ENCODE measurements at regions not wholly inside any gene's neighbourhood (a gene's known extent, or its start where the extent isn't known, plus 50 kb on each side); places are given as distances from the start of the nearest gene placed in this dataset.
"Not testable (repeated sequence)": the region's sequence is repeated elsewhere in the genome, so short reads cannot be mapped to it uniquely, and the experiment has no call there.

GRCh38 chr10:125243532-125244253 lies 83.3 kb upstream of the CTBP2 start:
- H3K27ac ChIP-seq (ENCODE audit: low read depth, low read length), result no peak overlapping the region
- no peak overlapping the region for H2BK5ac ChIP-seq (ENCODE audit: low read length)
- no peak overlapping the region for H2AK5ac ChIP-seq (ENCODE audit: low read length)
- H3K36me3 ChIP-seq (ENCODE audit: control insufficient read depth, insufficient read depth, low read length), result no peaks in the 10 kb centered on the region
- no peak overlapping the region for H4K8ac ChIP-seq (ENCODE audit: low read depth, low read length)
- no peak overlapping the region for H3K4me2 ChIP-seq (ENCODE audit: low read length)
- no CpG with 5 or more reads among the region's 3 CpGs for WGBS (ENCODE audit: extremely low coverage, insufficient coverage, low lambda C conversion rate)
- H3K79me1 ChIP-seq (ENCODE audit: low read length), result no peaks in the 10 kb centered on the region
- no peak overlapping the region for H3K4me3 ChIP-seq (ENCODE audit: low read length)
- H3K56ac ChIP-seq (ENCODE audit: low read length), result no peak overlapping the region
- no peaks in the 10 kb centered on the region for H3K79me2 ChIP-seq (ENCODE audit: control insufficient read depth, insufficient read depth, low read length)
- no peak overlapping the region for H2BK15ac ChIP-seq (replicated peaks; ENCODE audit: low read depth)
- DNase-seq, result no peak
- no peak overlapping the region for H3K18ac ChIP-seq (ENCODE audit: low read length)
- no peak overlapping the region for H3K9ac ChIP-seq (ENCODE audit: low read length)
- no peaks in the 10 kb centered on the region for H3K27me3 ChIP-seq (ENCODE audit: insufficient read depth, low read length, poor library complexity)
- no peak overlapping the region for H4K5ac ChIP-seq (ENCODE audit: low read length)
- no peak overlapping the region for H3K23ac ChIP-seq (ENCODE audit: low read length)
- H3K4ac ChIP-seq (ENCODE audit: low read depth, low read length), result no peak overlapping the region
- no peak overlapping the region for H2BK120ac ChIP-seq (ENCODE audit: low read depth, low read length)
- no peaks in the 10 kb centered on the region for H3K4me1 ChIP-seq (ENCODE audit: control insufficient read depth, low read depth, low read length)

- no peaks in the 10 kb centered on the region for H3K79me1 ChIP-seq (ENCODE audit: low read length)
- H2BK5ac ChIP-seq (ENCODE audit: low read length), result no peak overlapping the region
- H3K4me2 ChIP-seq (ENCODE audit: low read length), result no peak overlapping the region
- no peak overlapping the region for H4K5ac ChIP-seq (ENCODE audit: low read length)
- no peak overlapping the region for H3K27ac ChIP-seq (ENCODE audit: low read depth, low read length)
- H2AK5ac ChIP-seq (ENCODE audit: low read length), result no peak overlapping the region
- H3K4me3 ChIP-seq (ENCODE audit: low read length), result no peak overlapping the region
- no peak overlapping the region for H2BK15ac ChIP-seq (replicated peaks; ENCODE audit: low read depth)
- no peak overlapping the region for H3K18ac ChIP-seq (ENCODE audit: low read length)
- no peak overlapping the region for H3K4ac ChIP-seq (ENCODE audit: low read depth, low read length)
- WGBS (ENCODE audit: extremely low coverage, insufficient coverage, low lambda C conversion rate), result no CpG with 5 or more reads among the region's 1 CpG
- H3K79me2 ChIP-seq (ENCODE audit: control insufficient read depth, insufficient read depth, low read length), result no peaks in the 10 kb centered on the region
- H3K23ac ChIP-seq (ENCODE audit: low read length), result no peak overlapping the region
- no peak overlapping the region for H4K8ac ChIP-seq (ENCODE audit: low read depth, low read length)
- no peak overlapping the region for H3K56ac ChIP-seq (ENCODE audit: low read length)
- H3K4me1 ChIP-seq (ENCODE audit: control insufficient read depth, low read depth, low read length), result no peaks in the 10 kb centered on the region
- H3K9ac ChIP-seq (ENCODE audit: low read length), result no peak overlapping the region
- no peaks in the 10 kb centered on the region for H3K27me3 ChIP-seq (ENCODE audit: insufficient read depth, low read length, poor library complexity)
- H2BK120ac ChIP-seq (ENCODE audit: low read depth, low read length), result no peak overlapping the region
- peak; percentile 30 for DNase-seq
- no peaks in the 10 kb centered on the region for H3K36me3 ChIP-seq (ENCODE audit: control insufficient read depth, insufficient read depth, low read length)
These were observed 78.3 kb upstream of the CTBP2 start for GRCh38 chr10:125238682-125239081.

GRCh38 chr10:125236091-125236490 lies 75.7 kb upstream of the CTBP2 start:
- H3K18ac ChIP-seq (ENCODE audit: low read length), result no peak overlapping the region
- no peak overlapping the region for H3K23ac ChIP-seq (ENCODE audit: low read length)
- no peaks in the 10 kb centered on the region for H3K79me1 ChIP-seq (ENCODE audit: low read length)
- H2BK5ac ChIP-seq (ENCODE audit: low read length), result no peak overlapping the region
- H3K4me3 ChIP-seq (ENCODE audit: low read length), result no peak overlapping the region
- no peaks in the 10 kb centered on the region for H3K36me3 ChIP-seq (ENCODE audit: control insufficient read depth, insufficient read depth, low read length)
- H3K4me1 ChIP-seq (ENCODE audit: control insufficient read depth, low read depth, low read length), result peaks cover 3% of the 10 kb centered on the region
- no peak overlapping the region for H3K4me2 ChIP-seq (ENCODE audit: low read length)
- no peak overlapping the region for H3K56ac ChIP-seq (ENCODE audit: low read length)
- H3K27me3 ChIP-seq (ENCODE audit: insufficient read depth, low read length, poor library complexity), result no peaks in the 10 kb centered on the region
- no peak overlapping the region for H2AK5ac ChIP-seq (ENCODE audit: low read length)
- H3K27ac ChIP-seq (ENCODE audit: low read depth, low read length), result no peak overlapping the region
- no peak overlapping the region for H3K4ac ChIP-seq (ENCODE audit: low read depth, low read length)
- H3K79me2 ChIP-seq (ENCODE audit: control insufficient read depth, insufficient read depth, low read length), result no peaks in the 10 kb centered on the region
- no peak overlapping the region for H4K5ac ChIP-seq (ENCODE audit: low read length)
- H3K9ac ChIP-seq (ENCODE audit: low read length), result no peak overlapping the region
- no CpG with 5 or more reads among the region's 1 CpG for WGBS (ENCODE audit: extremely low coverage, insufficient coverage, low lambda C conversion rate)
- no peak overlapping the region for H2BK120ac ChIP-seq (ENCODE audit: low read depth, low read length)
- DNase-seq, result no peak
- no peak overlapping the region for H4K8ac ChIP-seq (ENCODE audit: low read depth, low read length)
- no peak overlapping the region for H2BK15ac ChIP-seq (replicated peaks; ENCODE audit: low read depth)

DNA sequence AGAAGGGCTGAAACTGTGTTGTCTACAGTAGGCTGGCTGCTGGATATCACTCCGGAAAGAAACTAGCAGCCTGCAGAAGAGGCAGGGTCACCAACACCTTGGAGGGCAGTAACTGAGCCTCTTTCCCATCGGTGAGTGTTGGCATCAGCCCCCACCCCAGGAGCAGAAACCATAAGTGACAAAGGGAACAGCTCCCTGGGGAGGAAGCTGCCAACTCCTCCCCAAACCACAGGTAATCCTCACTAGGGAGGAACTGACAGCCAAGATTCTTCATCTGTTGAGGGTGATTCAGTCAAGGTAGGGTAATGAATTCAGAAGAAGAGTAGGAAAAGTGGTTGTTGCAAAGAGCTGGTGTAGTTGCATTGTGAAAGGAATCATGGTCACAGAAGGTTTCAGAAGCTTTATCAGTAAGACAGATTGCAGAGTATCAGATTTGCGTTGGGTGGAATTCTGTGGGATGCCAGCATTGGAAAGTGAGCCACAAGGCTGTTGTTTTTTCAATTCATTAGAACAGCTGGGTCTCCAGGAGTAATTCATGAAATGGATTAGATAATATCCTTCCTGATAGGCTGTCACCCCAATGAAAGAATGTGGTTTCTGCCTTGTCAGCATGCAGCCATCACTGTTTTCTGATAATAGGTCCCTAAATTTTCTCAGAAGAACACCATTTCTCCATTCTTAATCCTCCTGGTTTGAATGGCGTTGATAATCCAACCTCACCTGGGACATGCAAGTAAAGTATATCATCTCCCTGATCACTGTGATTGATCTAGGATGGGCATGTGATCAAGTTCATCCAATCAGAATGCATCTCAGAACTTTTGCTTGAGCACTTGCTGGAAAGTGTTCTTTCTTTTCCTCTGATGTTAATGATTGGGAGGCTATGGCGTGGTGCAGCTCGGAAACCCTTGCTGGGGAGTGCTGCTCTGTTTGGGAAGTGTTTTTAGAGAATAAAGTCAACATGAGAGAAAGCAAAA lies 75.0 kb upstream of the CTBP2 start:
- no peaks in the 10 kb centered on the region for H3K79me2 ChIP-seq (ENCODE audit: control insufficient read depth, insufficient read depth, low read length)
- no peak overlapping the region for H3K18ac ChIP-seq (ENCODE audit: low read length)
- no peaks in the 10 kb centered on the region for H3K36me3 ChIP-seq (ENCODE audit: control insufficient read depth, insufficient read depth, low read length)
- H3K4me1 ChIP-seq (ENCODE audit: control insufficient read depth, low read depth, low read length), result peaks cover 3% of the 10 kb centered on the region
- no peaks in the 10 kb centered on the region for H3K27me3 ChIP-seq (ENCODE audit: insufficient read depth, low read length, poor library complexity)
- H3K27ac ChIP-seq (ENCODE audit: low read depth, low read length), result no peak overlapping the region
- no peak overlapping the region for H4K5ac ChIP-seq (ENCODE audit: low read length)
- WGBS (ENCODE audit: extremely low coverage, insufficient coverage, low lambda C conversion rate), result no CpG with 5 or more reads among the region's 6 CpGs
- H3K9ac ChIP-seq (ENCODE audit: low read length), result no peak overlapping the region
- H3K23ac ChIP-seq (ENCODE audit: low read length), result no peak overlapping the region
- no peak overlapping the region for H3K4me3 ChIP-seq (ENCODE audit: low read length)
- H2BK5ac ChIP-seq (ENCODE audit: low read length), result no peak overlapping the region
- no peak overlapping the region for H2BK15ac ChIP-seq (replicated peaks; ENCODE audit: low read depth)
- no peak overlapping the region for H2AK5ac ChIP-seq (ENCODE audit: low read length)
- H3K79me1 ChIP-seq (ENCODE audit: low read length), result no peaks in the 10 kb centered on the region
- no peak overlapping the region for H3K56ac ChIP-seq (ENCODE audit: low read length)
- no peak overlapping the region for H4K8ac ChIP-seq (ENCODE audit: low read depth, low read length)
- H3K4ac ChIP-seq (ENCODE audit: low read depth, low read length), result no peak overlapping the region
- no peak overlapping the region for H3K4me2 ChIP-seq (ENCODE audit: low read length)
- no peak overlapping the region for H2BK120ac ChIP-seq (ENCODE audit: low read depth, low read length)
- DNase-seq, result no peak

DNA sequence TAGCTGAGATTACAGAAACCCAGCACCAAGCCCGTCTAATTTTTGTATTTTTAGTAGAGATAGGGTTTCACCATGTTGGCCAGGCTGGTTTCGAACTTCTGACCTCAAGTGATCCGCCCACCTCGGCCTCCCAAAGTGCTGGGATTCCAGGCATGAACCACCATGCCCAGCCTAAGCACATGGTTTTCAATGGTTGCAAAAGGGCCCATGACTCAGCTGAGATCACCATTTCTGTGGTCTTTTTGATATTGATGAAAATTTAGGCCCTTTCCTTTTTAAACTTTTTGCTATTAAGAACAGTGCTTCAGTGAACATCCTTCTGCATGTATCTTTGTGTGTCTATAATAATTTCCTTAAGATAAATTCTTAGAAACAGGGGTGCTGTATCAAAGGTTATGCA lies 74.2 kb upstream of the CTBP2 start:
- WGBS (ENCODE audit: extremely low coverage, insufficient coverage, low lambda C conversion rate), result no CpG with 5 or more reads among the region's 4 CpGs
- not testable (repeated sequence) for H2AK5ac ChIP-seq (ENCODE audit: low read length); H3K23ac ChIP-seq (ENCODE audit: low read length); H4K8ac ChIP-seq (ENCODE audit: low read depth, low read length); H3K4me1 ChIP-seq (ENCODE audit: control insufficient read depth, low read depth, low read length); H4K5ac ChIP-seq (ENCODE audit: low read length); H2BK120ac ChIP-seq (ENCODE audit: low read depth, low read length); H3K56ac ChIP-seq (ENCODE audit: low read length); H3K27me3 ChIP-seq (ENCODE audit: insufficient read depth, low read length, poor library complexity); H2BK15ac ChIP-seq (replicated peaks; ENCODE audit: low read depth); H3K18ac ChIP-seq (ENCODE audit: low read length); H3K79me2 ChIP-seq (ENCODE audit: control insufficient read depth, insufficient read depth, low read length); H3K4ac ChIP-seq (ENCODE audit: low read depth, low read length); H3K9ac ChIP-seq (ENCODE audit: low read length); DNase-seq; H3K4me2 ChIP-seq (ENCODE audit: low read length); H2BK5ac ChIP-seq (ENCODE audit: low read length); H3K4me3 ChIP-seq (ENCODE audit: low read length); H3K36me3 ChIP-seq (ENCODE audit: control insufficient read depth, insufficient read depth, low read length); H3K79me1 ChIP-seq (ENCODE audit: low read length); H3K27ac ChIP-seq (ENCODE audit: low read depth, low read length)

All from mesendoderm (in vitro differentiated cells).